PC-9 (cell line): ENCODE measurements at regions not wholly inside any gene's neighbourhood (a gene's known extent, or its start where the extent isn't known, plus 50 kb on each side); places are given as distances from the start of the nearest gene placed in this dataset.

ENCODE experiments used
- BruUV-seq: library from RNA; stranded (reverse); fragments of 400-500 nt; replicated peaks from 2 replicates; lab custom pipeline; 2021; lab: Mats Ljungman, UMichigan
- CTCF ChIA-PET: fragments of 300-600 bp; sonication (Branson Sonifier 250); formaldehyde crosslinking; loops from one replicate; lab custom pipeline; 2022; ENCODE audit warnings: antibody characterized with exemption; lab: Charles Lee
- POLR2A ChIA-PET: fragments of 300-600 bp; sonication (Branson Sonifier 250); formaldehyde crosslinking; loops from one replicate; lab custom pipeline; 2022; ENCODE audit warnings: antibody characterized with exemption; ENCODE audit not compliant: unreplicated experiment; lab: Charles Lee
- DNase-seq, 2 experiments: peaks; one replicate each; pipeline versions ENCODE4 v3.0.0 to v3.0.0-alpha.2; 2015 to 2022; ENCODE audit warnings: mixed read lengths in 1 of 2
- H2AFZ ChIP-seq: fragments of 200-600 bp; sonication (generic); 2 replicates; pipeline ENCODE4 v1.8.1; 2017; ENCODE audit warnings: antibody characterized with exemption
- H3F3A ChIP-seq: fragments of 200-600 bp; sonication (generic); 2 replicates; pipeline ENCODE4 v1.8.1; 2017; ENCODE audit warnings: antibody characterized with exemption, mild to moderate bottlenecking, low read depth; ENCODE audit not compliant: insufficient read depth
- H3K27ac ChIP-seq: fragments of 200-600 bp; sonication (generic); 2 replicates; pipeline ENCODE4 v1.6.1; 2016; ENCODE audit warnings: mixed run types
- H3K27me3 ChIP-seq: fragments of 200-600 bp; sonication (generic); 2 replicates; pipeline ENCODE4 v1.6.1; 2016; ENCODE audit warnings: low read depth, mixed run types; ENCODE audit not compliant: insufficient read depth
- H3K36me3 ChIP-seq: fragments of 200-600 bp; sonication (generic); 2 replicates; pipeline ENCODE4 v1.6.1; 2016; ENCODE audit warnings: low read depth, mixed run types
- H3K4me1 ChIP-seq: fragments of 200-600 bp; sonication (generic); replicated peaks from 2 replicates; pipeline ENCODE4 v1.6.1; 2016; ENCODE audit warnings: mixed run types; ENCODE audit not compliant: insufficient read depth
- H3K4me2 ChIP-seq: fragments of 200-600 bp; sonication (generic); 2 replicates; pipeline ENCODE4 v1.6.1; 2017; ENCODE audit warnings: mixed run types
- H3K4me3 ChIP-seq: fragments of 200-600 bp; sonication (generic); 2 replicates; pipeline ENCODE4 v1.6.1; 2016; ENCODE audit warnings: mixed run types
- H3K79me2 ChIP-seq: fragments of 200-600 bp; sonication (generic); 2 replicates; pipeline ENCODE4 v1.6.1; 2017; ENCODE audit warnings: low read depth, mixed run types
- H3K9me2 ChIP-seq: fragments of 200-600 bp; sonication (generic); 2 replicates; pipeline ENCODE4 v1.8.1; 2017; ENCODE audit warnings: mild to moderate bottlenecking; ENCODE audit not compliant: insufficient read depth
- H3K9me3 ChIP-seq: fragments of 200-600 bp; sonication (generic); 2 replicates; pipeline ENCODE4 v1.8.1; 2016; ENCODE audit warnings: low read depth; ENCODE audit not compliant: insufficient read depth
- H4K20me1 ChIP-seq: fragments of 200-600 bp; sonication (generic); 2 replicates; pipeline ENCODE4 v1.8.1; 2017; ENCODE audit not compliant: insufficient read depth
- EZH2 ChIP-seq: fragments of 200-600 bp; sonication (generic); IDR thresholded peaks from 2 replicates; pipeline ENCODE4 v1.8.0; 2017; ENCODE audit warnings: antibody characterized with exemption, low read depth
- intact Hi-C: fragments of 100-400 bp; cut with micrococcal nuclease; formaldehyde crosslinking; loops from one replicate; pipeline ENCODE4 v1.10.0; 2022; ENCODE audit not compliant: unreplicated experiment
- TF ChIP-seq, protein P1 (sequence below): fragments of 200-600 bp; sonication (generic); conservative IDR thresholded peaks from 2 replicates; pipeline ENCODE4 v1.6.1; 2017; ENCODE audit warnings: mixed run types, antibody characterized with exemption, mild to moderate bottlenecking, moderate library complexity

DNA sequence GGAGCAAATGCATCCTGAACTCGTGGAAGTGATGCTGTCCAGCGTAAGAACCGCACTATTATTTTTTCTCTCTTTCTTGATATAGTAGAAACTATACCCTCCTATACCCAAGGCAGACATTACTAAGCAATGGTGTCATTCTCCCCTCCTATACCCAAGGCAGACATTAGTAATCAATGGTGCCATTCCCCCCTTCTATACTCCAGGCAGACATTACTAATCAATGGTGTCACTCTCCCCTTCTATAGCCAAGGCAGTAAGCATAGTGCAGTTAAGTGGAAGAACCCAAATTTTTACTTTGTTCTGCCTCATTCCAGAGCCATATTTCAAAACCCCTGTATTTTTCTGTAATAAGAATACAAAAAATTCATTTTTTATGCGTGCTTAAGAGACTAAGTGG lies 506.2 kb upstream of the EEF2KMT start:
- no peaks in the 10 kb centered on the region for H3F3A ChIP-seq
- H3K4me2 ChIP-seq: no peak overlapping the region
- TF ChIP-seq, protein P1, sequence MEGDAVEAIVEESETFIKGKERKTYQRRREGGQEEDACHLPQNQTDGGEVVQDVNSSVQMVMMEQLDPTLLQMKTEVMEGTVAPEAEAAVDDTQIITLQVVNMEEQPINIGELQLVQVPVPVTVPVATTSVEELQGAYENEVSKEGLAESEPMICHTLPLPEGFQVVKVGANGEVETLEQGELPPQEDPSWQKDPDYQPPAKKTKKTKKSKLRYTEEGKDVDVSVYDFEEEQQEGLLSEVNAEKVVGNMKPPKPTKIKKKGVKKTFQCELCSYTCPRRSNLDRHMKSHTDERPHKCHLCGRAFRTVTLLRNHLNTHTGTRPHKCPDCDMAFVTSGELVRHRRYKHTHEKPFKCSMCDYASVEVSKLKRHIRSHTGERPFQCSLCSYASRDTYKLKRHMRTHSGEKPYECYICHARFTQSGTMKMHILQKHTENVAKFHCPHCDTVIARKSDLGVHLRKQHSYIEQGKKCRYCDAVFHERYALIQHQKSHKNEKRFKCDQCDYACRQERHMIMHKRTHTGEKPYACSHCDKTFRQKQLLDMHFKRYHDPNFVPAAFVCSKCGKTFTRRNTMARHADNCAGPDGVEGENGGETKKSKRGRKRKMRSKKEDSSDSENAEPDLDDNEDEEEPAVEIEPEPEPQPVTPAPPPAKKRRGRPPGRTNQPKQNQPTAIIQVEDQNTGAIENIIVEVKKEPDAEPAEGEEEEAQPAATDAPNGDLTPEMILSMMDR: no peak
- TF ChIP-seq EZH2: no peak
- H3K9me3 ChIP-seq: no peaks in the 10 kb centered on the region
- no peaks in the 10 kb centered on the region for H3K4me1 ChIP-seq
- no peak for DNase-seq
- ChIA-PET POLR2A (no interaction called here), CTCF (no interaction called here)
- no peak overlapping the region for H3K4me3 ChIP-seq
- no peaks in the 10 kb centered on the region for H3K36me3 ChIP-seq
- H2AFZ ChIP-seq: no peak overlapping the region
- H3K27ac ChIP-seq: no peak overlapping the region
- no TSS peak for BruUV-seq
- no peaks in the 10 kb centered on the region for H3K79me2 ChIP-seq
- 0 out of 2 replicates have a peak, but pooled peaks cover 8% of the 10 kb centered on the region for H3K27me3 ChIP-seq
- no peaks in the 10 kb centered on the region for H4K20me1 ChIP-seq
- intact Hi-C loops: no loop called here
- no peaks in the 10 kb centered on the region for H3K9me2 ChIP-seq

DNA sequence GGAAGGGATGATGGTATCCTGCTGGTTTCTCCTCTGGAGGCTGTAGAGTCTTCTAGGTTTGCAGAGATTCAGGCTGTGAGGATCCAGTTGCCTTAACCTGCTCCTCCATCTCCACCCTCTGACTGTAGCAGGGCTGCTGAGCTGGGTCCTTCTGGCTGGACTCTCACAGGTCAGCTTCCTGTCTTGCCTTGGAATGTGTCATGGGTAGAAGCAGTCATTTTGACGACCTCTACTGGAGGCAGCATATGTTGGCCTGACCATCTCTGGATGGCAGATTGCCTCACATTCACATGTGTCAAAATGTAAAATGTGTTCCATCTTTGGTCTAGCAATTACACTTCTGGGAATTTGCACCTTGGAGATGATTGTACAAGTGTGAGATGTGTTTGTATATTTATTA lies 504.4 kb upstream of the EEF2KMT start:
- BruUV-seq: no TSS peak
- Histone ChIP-seq H3K4me1 (no peaks in the 10 kb centered on the region), H3F3A (no peaks in the 10 kb centered on the region), H4K20me1 (no peaks in the 10 kb centered on the region), H3K9me2 (no peaks in the 10 kb centered on the region), H3K36me3 (no peaks in the 10 kb centered on the region), H3K79me2 (no peaks in the 10 kb centered on the region), H3K27ac (no peak overlapping the region), H3K4me2 (no peak overlapping the region), H2AFZ (no peak overlapping the region), H3K9me3 (no peaks in the 10 kb centered on the region), H3K4me3 (no peak overlapping the region), H3K27me3 (peaks cover under 1% of the 10 kb centered on the region; the same call in 1 of the 2 replicates)
- CTCF ChIA-PET: no interaction called here
- no peak for DNase-seq
- POLR2A ChIA-PET: no interaction called here
- TF ChIP-seq EZH2: no peak
- TF ChIP-seq, protein P1: no peak
- intact Hi-C loops: no loop called here

DNA sequence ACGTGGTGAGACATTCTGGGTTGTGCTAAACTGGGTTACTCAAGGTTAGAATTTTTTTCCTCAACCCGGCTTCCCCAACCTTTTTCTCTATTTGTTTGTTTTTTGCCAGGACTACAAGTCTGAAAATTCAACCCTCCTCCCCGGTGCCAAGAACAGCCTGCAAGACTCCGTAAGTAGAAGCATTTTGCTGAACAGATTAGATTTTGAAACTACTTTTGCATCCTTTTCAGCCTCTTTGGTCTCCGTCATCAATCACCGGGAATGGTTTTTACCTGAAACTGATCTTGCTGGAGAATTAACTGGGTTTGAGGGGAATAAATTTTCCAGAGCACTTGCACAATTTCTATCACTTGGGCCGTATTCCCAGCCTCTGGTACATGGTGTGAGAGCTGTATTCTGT lies 501.2 kb upstream of the EEF2KMT start:
- Histone ChIP-seq H3K36me3 (no peaks in the 10 kb centered on the region), H3F3A (no peaks in the 10 kb centered on the region), H3K27ac (no peak overlapping the region), H2AFZ (no peak overlapping the region), H3K79me2 (no peaks in the 10 kb centered on the region), H3K4me1 (no peaks in the 10 kb centered on the region), H3K9me2 (no peaks in the 10 kb centered on the region), H3K9me3 (no peaks in the 10 kb centered on the region), H3K4me2 (no peak overlapping the region), H3K27me3 (peaks cover 5% of the 10 kb centered on the region; the same call in 1 of the 2 replicates), H4K20me1 (no peaks in the 10 kb centered on the region), H3K4me3 (no peak overlapping the region)
- POLR2A ChIA-PET: no interaction called here
- no TSS peak for BruUV-seq
- CTCF ChIA-PET: no interaction called here
- no peak for DNase-seq
- TF ChIP-seq EZH2: no peak
- TF ChIP-seq, protein P1: no peak
- intact Hi-C loops: no loop called here
